KMS-11 (cell line): ENCODE measurements at regions not wholly inside any gene's neighbourhood (a gene's known extent, or its start where the extent isn't known, plus 50 kb on each side); places are given as distances from the start of the nearest gene placed in this dataset.

Experiments used
- H2AFZ ChIP-seq: fragments of 200-600 bp; sonication (generic); 2 replicates; pipeline ENCODE4 v1.6.1; 2016; ENCODE audit warnings: antibody characterized with exemption, mixed run types, low read depth
- H3K27ac ChIP-seq: fragments of 200-600 bp; sonication (generic); 2 replicates; pipeline ENCODE4 v1.6.1; 2016; ENCODE audit warnings: mild to moderate bottlenecking, mixed run types
- H3K27me3 ChIP-seq: fragments of 200-600 bp; sonication (generic); 2 replicates; pipeline ENCODE4 v1.6.1; 2017; ENCODE audit warnings: mild to moderate bottlenecking, low read depth, mixed run types, moderate library complexity; ENCODE audit not compliant: insufficient read depth
- H3K36me3 ChIP-seq: fragments of 200-600 bp; sonication (generic); 2 replicates; pipeline ENCODE4 v1.6.1; 2017; ENCODE audit warnings: mild to moderate bottlenecking, mixed run types; ENCODE audit not compliant: insufficient read depth
- H3K4me1 ChIP-seq: fragments of 200-600 bp; sonication (generic); 2 replicates; pipeline ENCODE4 v1.6.1; 2016; ENCODE audit warnings: mild to moderate bottlenecking, low read depth, mixed run types; ENCODE audit not compliant: poor library complexity, severe bottlenecking
- H3K4me2 ChIP-seq: fragments of 200-600 bp; sonication (generic); 2 replicates; pipeline ENCODE4 v1.7.0; 2016; ENCODE audit warnings: mild to moderate bottlenecking, mixed run types
- H3K4me3 ChIP-seq: fragments of 200-600 bp; sonication (generic); IDR thresholded peaks from 2 replicates; pipeline ENCODE4 v1.6.1; 2017; ENCODE audit warnings: low read depth, low read length, mixed read lengths; ENCODE audit not compliant: insufficient read depth
- H3K79me2 ChIP-seq: fragments of 200-600 bp; sonication (generic); 2 replicates; pipeline ENCODE4 v1.6.1; 2016; ENCODE audit warnings: low read depth, mixed run types; ENCODE audit not compliant: insufficient read depth
- H3K9ac ChIP-seq: fragments of 200-600 bp; sonication (generic); 2 replicates; pipeline ENCODE4 v1.6.1; 2016; ENCODE audit warnings: mild to moderate bottlenecking, mixed run types
- H4K20me1 ChIP-seq: fragments of 200-600 bp; sonication (generic); 2 replicates; pipeline ENCODE4 v1.6.1; 2016; ENCODE audit warnings: mild to moderate bottlenecking, mixed run types; ENCODE audit not compliant: insufficient read depth
- CTCF ChIP-seq: fragments of 200-600 bp; sonication (generic); conservative IDR thresholded peaks from 2 replicates; pipeline ENCODE4 v1.6.1; 2017; ENCODE audit warnings: low read depth, mild to moderate bottlenecking, antibody characterized with exemption, low read length, moderate library complexity, mixed read lengths

DNA sequence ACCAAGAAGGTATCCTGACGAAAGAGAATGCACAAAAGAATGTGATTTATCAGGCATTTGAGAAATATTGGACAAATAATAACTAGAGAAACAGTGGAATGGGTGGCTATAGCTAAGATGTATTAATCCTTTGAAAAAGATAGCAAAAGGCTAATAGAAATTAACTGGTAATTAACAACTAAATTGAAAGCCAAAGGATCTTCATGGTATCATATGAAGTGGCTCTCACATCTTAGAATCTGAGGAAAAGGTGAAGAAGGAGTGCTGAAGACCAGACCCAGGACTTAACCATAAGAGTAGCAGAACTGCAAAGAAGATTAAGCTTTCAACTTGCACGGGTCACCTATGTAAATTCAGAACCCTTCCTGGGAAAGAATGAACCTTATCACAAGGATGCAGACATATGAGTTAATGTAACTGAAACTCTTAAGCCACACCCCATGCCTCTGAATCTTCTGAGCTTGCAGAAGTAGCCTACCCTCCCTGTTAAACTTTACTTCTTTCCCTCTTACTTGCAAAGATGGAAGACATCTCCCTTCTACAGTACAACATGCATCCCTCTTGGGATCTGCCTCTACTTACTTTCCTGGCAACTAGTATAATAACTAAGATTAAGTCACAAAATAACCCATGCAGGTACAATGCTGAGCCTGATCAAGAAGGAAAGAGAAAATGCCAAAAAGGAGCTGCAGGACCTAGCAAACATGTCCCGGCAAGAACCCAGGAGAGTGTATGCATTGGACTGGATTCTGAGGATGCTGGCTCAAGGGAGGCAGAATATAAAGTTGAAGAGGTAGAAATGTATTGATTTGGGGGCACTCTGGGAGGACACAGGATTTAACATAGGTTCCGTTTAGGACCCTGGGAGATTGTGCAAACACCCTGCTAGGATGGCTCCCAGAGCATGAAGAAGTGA is 395.5 kb upstream of the SLC30A5 start:
- Histone ChIP-seq H3K79me2 (no peaks in the 10 kb centered on the region), H3K27ac (no peak overlapping the region), H3K4me3 (no peak overlapping the region), H3K36me3 (no peaks in the 10 kb centered on the region), H3K4me1 (no peaks in the 10 kb centered on the region), H3K9ac (no peak overlapping the region), H3K27me3 (no peaks in the 10 kb centered on the region), H3K4me2 (no peak overlapping the region), H4K20me1 (no peaks in the 10 kb centered on the region), H2AFZ (no peak overlapping the region)
- no peak for TF ChIP-seq CTCF

DNA sequence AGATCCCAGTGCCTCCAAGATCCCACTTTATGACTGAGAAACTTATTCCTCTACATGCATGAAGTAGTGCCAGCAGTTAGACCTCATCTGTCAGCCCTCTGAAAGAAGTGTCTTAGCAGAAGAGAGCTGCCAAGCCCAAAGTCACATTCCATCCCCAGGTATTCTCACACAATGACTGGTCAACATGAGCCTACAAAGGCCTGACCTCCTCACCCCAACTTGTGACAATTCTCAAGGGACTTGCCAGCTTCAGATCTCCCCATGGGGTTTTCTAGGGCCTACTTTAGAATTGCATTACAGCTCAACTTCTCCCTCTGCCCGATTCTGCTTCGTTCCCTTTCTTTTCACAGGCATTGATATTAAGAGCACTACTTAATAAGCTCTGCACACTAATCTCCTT is 393.8 kb upstream of the SLC30A5 start:
- Histone ChIP-seq H4K20me1 (no peaks in the 10 kb centered on the region), H3K4me3 (no peak overlapping the region), H3K27ac (no peak overlapping the region), H3K9ac (no peak overlapping the region), H3K79me2 (no peaks in the 10 kb centered on the region), H2AFZ (no peak overlapping the region), H3K27me3 (no peaks in the 10 kb centered on the region), H3K4me2 (no peak overlapping the region), H3K4me1 (no peaks in the 10 kb centered on the region), H3K36me3 (no peaks in the 10 kb centered on the region)
- TF ChIP-seq CTCF = no peak

GRCh38 chr5:68707575-68707974 is 386.2 kb upstream of the SLC30A5 start:
- Histone ChIP-seq H3K79me2 (no peaks in the 10 kb centered on the region), H4K20me1 (no peaks in the 10 kb centered on the region), H3K27ac (no peak overlapping the region), H3K27me3 (no peaks in the 10 kb centered on the region), H3K4me2 (no peak overlapping the region), H3K4me3 (no peak overlapping the region), H3K36me3 (no peaks in the 10 kb centered on the region), H3K4me1 (no peaks in the 10 kb centered on the region), H3K9ac (no peak overlapping the region), H2AFZ (no peak overlapping the region)
- TF ChIP-seq CTCF = no peak

DNA sequence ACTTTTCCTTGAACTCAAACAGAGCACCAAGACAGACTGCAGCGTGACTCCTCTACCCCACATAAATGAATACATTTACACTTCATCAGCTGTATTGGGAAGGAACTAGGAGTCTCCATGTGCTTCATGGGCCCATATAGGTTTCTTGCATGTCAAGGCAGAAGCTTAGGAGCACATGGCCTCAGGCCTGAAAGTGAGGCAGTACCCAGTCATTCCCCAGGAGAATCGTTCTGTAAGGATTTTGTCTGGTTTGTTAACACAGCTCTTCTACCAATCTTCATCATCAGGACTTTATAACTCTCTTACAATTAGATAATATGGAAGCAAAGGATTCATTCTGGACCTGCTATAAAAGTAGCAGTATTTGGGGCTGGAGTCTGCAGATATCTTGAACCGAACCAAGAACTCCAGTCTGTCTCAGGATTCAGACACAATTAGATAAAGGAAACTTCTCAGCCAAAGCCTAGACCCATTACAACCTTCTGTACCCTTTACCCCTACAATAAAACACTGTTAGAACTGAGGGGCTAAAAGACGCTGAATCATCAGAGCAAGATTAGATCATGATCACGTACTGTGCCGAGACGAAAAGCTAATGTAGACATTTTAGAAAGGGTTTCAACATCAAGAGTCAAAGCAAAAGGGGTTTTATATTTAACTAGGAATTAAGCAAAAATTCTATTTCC is 385.5 kb upstream of the SLC30A5 start:
- Histone ChIP-seq H4K20me1 (no peaks in the 10 kb centered on the region), H2AFZ (no peak overlapping the region), H3K4me3 (no peak overlapping the region), H3K79me2 (no peaks in the 10 kb centered on the region), H3K36me3 (no peaks in the 10 kb centered on the region), H3K27ac (no peak overlapping the region), H3K4me1 (no peaks in the 10 kb centered on the region), H3K27me3 (no peaks in the 10 kb centered on the region), H3K9ac (no peak overlapping the region), H3K4me2 (no peak overlapping the region)
- TF ChIP-seq CTCF = no peak
